Kidney glomerular epithelial cell (primary cell): ENCODE measurements at regions not wholly inside any gene's neighbourhood (a gene's known extent, or its start where the extent isn't known, plus 50 kb on each side); places are given as distances from the start of the nearest gene placed in this dataset.
"Not testable (repeated sequence)": the region's sequence is repeated elsewhere in the genome, so short reads cannot be mapped to it uniquely, and the experiment has no call there.

ENCODE experiments used
- DNase-seq: peaks from one replicate; lab custom pipeline; 2025; lab: John Stamatoyannopoulos, UW

GRCh38 chr7:112982441-112983063, 104.1 kb downstream of the GPR85 start:
- no peak for DNase-seq

- no peak for DNase-seq
Observed at GRCh38 chr7:112981966-112982365, 104.7 kb downstream of the GPR85 start.

GRCh38 chr7:112979055-112979454, 107.6 kb downstream of the GPR85 start:
- not testable (repeated sequence) for DNase-seq

GRCh38 chr7:112977244-112977955, 109.2 kb downstream of the GPR85 start:
- not testable (repeated sequence) for DNase-seq

- DNase-seq = no peak
Observed at GRCh38 chr7:112970771-112971170, 115.9 kb downstream of the GPR85 start.

- DNase-seq = no peak
Observed at GRCh38 chr7:112969946-112970345, 116.7 kb downstream of the GPR85 start.

GRCh38 chr7:112965506-112965905, 121.1 kb downstream of the GPR85 start:
- no peak for DNase-seq

- no peak for DNase-seq
Observed at GRCh38 chr7:112963634-112964033, 123.0 kb downstream of the GPR85 start.

GRCh38 chr7:112962815-112963214, 123.8 kb downstream of the GPR85 start:
- no peak for DNase-seq

GRCh38 chr7:112959276-112959675, 127.4 kb downstream of the GPR85 start:
- DNase-seq = no peak

GRCh38 chr7:112958775-112959174, 127.9 kb downstream of the GPR85 start:
- DNase-seq = no peak

- DNase-seq = no peak
Observed at GRCh38 chr7:112957901-112958300, 128.7 kb downstream of the GPR85 start.

- DNase-seq = not testable (repeated sequence)
Observed at GRCh38 chr7:112953031-112953430, 133.6 kb downstream of the GPR85 start.

GRCh38 chr7:112951070-112951469, 135.6 kb downstream of the GPR85 start:
- no peak for DNase-seq

GRCh38 chr7:112949682-112950081, 136.9 kb downstream of the GPR85 start:
- DNase-seq = not testable (repeated sequence)

GRCh38 chr7:112946350-112946749, 140.3 kb downstream of the GPR85 start:
- no peak for DNase-seq

GRCh38 chr7:112945046-112945445, 141.6 kb downstream of the GPR85 start:
- no peak for DNase-seq

GRCh38 chr7:112942981-112943380, 143.6 kb downstream of the GPR85 start:
- no peak for DNase-seq

- not testable (repeated sequence) for DNase-seq
Observed at GRCh38 chr7:112942125-112942524, 144.5 kb downstream of the GPR85 start.

- no peak for DNase-seq
Observed at GRCh38 chr7:112940314-112940732, 146.3 kb downstream of the GPR85 start.

- peak; percentile 99 for DNase-seq
Observed at GRCh38 chr7:112939574-112940313, 146.9 kb downstream of the GPR85 start.

- no peak for DNase-seq
Observed at GRCh38 chr7:112938863-112939573, 147.6 kb downstream of the GPR85 start.
